Activated naive CD4-positive, alpha-beta T cell treated with anti-CD3 and anti-CD28 coated beads, Interleukin-2, amount 50 U/mL, for 24 hours (primary cell): ENCODE measurements at regions not wholly inside any gene's neighbourhood (a gene's known extent, or its start where the extent isn't known, plus 50 kb on each side); places are given as distances from the start of the nearest gene placed in this dataset.

ENCODE experiments used
- H3K27ac Mint-ChIP-seq: one replicate; pipeline ENCODE4 v1.8.0; 2021; ENCODE audit warnings: mild to moderate bottlenecking, mixed read lengths
- H3K27me3 Mint-ChIP-seq: one replicate; pipeline ENCODE4 v1.8.0; 2021; ENCODE audit warnings: mixed read lengths
- H3K36me3 Mint-ChIP-seq: one replicate; pipeline ENCODE4 v1.8.0; 2021; ENCODE audit warnings: mixed read lengths
- H3K4me1 Mint-ChIP-seq: one replicate; pipeline ENCODE4 v1.8.0; 2021; ENCODE audit warnings: mixed read lengths
- H3K4me3 Mint-ChIP-seq: one replicate; pipeline ENCODE4 v1.8.0; 2021; ENCODE audit warnings: mild to moderate bottlenecking, mixed read lengths
- H3K9me3 Mint-ChIP-seq: one replicate; pipeline ENCODE4 v1.8.0; 2021; ENCODE audit warnings: mixed read lengths

DNA sequence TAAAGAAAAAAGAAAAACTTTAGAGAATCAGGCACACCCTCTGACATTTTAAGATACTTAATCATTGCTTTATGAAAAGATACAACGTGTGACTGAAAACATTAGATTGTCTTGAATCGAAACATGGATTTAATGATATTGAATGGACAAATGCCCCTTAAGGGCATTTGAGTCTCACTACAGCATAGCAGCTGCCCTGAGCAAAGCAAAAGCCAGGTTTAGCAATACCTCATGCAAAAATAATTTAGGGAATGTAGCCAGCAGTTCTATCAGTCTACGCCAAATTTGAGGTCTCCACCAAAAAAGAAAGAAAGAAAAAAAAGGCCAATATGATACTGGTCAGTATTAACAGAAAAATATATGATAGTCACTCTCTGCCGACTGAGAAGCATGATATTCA, 56.6 kb upstream of the LMNB1 start:
- no peak overlapping the region for H3K4me3 Mint-ChIP-seq
- H3K36me3 Mint-ChIP-seq: no peaks in the 10 kb centered on the region
- no peaks in the 10 kb centered on the region for H3K9me3 Mint-ChIP-seq
- H3K27ac Mint-ChIP-seq: no peak overlapping the region
- H3K27me3 Mint-ChIP-seq: no peaks in the 10 kb centered on the region
- H3K4me1 Mint-ChIP-seq: no peaks in the 10 kb centered on the region

GRCh38 chr5:126723643-126724042, 53.3 kb upstream of the LMNB1 start:
- no peak overlapping the region for H3K4me3 Mint-ChIP-seq

More at GRCh38 chr5:126723643-126724042, 53.3 kb upstream of the LMNB1 start:
- H3K4me1 Mint-ChIP-seq: no peaks in the 10 kb centered on the region
- H3K36me3 Mint-ChIP-seq: no peaks in the 10 kb centered on the region
- no peaks in the 10 kb centered on the region for H3K27me3 Mint-ChIP-seq
- no peak overlapping the region for H3K27ac Mint-ChIP-seq
- H3K9me3 Mint-ChIP-seq: no peaks in the 10 kb centered on the region
